NCI-H524 (cell line): ENCODE measurements at regions not wholly inside any gene's neighbourhood (a gene's known extent, or its start where the extent isn't known, plus 50 kb on each side); places are given as distances from the start of the nearest gene placed in this dataset.
A peak's percentile ranks its signal among the peaks of the same experiment; 100 is the strongest.

Experiments used
- DNase-seq, 2 experiments: peaks; one replicate each; lab custom pipeline; 2025; lab: John Stamatoyannopoulos, UW

DNA sequence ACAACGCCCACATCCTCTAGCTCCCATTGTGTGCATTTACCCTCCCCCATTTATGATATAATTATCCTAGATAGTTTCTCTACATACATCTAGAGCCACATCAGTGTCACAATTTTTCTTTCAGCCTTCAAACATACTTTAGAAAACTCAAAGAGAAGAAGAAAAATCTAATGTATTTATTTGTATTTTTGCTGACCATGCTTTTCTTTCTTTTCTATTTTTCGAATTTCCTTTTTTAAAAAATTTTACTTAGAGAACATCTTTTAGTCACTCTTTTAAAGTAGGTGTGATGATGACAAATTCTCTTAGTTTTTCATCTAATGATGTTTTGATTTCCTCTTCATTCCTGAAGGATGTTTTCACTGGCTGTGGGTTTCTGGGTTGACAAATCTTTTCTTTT, 117.0 kb upstream of the CHL1 start:
- no peak for DNase-seq

DNA sequence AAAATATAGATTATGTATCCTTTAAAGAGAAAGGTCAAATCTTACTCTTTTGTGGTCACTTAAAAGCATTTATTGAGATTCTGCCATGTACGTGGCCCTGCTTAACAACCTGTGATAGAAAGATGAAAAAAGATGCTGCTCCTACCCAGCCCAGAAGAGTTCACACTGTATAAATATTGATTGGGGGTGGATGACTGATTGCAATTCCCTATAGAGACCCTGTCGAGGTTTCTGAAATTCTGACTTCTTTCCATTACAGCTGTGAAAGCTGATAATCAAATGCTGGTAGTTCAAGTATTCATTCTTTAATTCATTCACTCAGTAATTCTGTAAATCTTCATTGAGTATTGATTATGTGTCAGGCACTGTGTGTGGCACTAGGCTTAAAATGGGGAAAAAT, 114.1 kb upstream of the CHL1 start:
- no peak for DNase-seq

DNA sequence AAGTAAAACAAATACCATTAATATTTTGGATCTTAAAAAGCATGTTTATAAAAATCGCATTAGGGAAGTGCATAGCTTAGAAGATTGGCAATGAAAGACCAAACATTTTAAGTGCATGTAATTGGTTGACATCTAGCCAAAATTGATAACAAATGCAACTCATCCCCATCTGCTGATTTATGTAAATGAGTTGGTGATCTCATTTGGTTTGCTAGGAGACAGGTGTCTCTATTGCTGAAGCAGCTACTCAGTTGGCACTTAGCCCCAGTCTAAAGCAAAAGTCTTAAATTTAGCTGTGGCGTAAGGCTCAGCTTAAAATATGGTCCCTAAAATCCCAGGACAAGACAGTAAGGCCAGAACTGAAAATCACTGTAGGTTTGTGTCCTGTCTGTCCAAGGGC, 113.5 kb upstream of the CHL1 start:
- DNase-seq = peak; percentile 31 to 86

DNA sequence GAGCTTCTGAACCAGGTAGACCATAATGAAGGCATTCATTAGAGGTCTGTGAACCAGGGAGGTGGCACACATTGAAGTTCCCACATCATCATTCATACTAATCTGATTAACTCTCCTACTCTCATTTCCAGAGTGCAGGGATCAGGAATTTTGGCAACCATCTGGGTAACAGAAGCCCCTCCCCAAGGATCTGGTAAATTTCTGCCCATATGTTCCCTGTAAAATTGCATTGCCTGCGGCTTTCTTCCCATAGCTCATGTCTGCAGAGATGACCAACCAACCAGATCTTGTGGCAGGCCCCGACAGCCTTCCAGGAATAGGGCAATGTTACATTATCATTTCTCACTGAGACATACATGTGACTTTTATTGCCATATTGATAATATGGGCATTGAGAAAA, 111.4 kb upstream of the CHL1 start:
- DNase-seq = peak; percentile 89 to 92

DNA sequence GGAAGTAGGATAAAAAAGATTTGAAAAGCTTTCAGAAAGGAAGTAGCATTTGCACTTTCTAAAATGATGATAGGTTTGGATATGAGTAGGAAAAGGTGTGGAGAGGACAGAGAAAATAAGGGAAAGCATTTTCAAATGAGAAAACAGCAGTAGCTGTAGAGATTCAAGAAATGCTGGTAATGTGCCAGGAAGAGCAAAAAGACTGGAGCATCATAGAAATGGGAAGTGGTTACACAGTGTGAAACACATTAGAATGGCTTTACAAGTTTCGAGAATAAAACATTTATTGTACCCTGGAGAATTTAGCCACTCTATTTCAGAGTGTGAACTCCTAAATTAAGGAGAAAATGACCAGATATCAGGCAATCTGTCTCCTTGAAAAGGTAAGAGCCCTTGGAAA, 108.3 kb upstream of the CHL1 start:
- DNase-seq = no peak

DNA sequence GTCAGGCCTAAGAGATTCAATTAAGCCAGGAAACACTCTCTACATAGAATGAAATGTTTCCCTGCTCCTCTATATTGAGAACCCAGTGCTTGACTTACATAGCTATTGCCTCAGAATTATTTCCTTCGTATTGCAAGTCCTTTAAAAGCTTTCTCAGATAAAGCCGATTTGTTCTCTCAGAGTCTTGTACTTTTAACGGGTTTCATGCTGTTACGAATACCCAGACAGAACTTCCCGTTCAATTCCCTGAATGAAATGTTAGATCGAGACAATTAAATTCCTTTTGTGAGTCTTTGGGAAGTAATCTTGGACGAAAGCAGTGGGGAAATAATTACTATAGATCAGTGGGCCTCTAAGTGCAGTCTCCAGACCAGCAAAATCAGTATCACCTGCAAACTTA, 102.8 kb upstream of the CHL1 start:
- DNase-seq = no peak

DNA sequence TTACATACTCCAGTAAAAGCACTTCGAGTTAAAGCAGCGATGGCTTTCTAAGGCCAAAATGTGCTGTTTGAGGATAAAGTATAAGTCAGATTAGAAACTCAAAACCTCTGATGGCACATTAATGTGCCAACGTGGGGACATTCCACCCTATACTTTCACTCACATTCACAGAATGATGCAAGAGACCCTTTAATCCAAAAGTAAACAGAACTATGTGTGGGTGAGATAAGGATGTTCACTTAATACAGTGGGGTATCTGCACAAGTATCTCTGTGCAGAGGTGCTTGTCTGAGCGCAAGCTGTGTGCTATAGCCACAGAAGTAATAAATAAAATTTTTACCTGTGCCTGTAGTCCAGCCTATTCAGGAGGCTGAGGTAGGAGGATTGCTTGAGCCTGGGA, 100.3 kb upstream of the CHL1 start:
- DNase-seq = no peak

DNA sequence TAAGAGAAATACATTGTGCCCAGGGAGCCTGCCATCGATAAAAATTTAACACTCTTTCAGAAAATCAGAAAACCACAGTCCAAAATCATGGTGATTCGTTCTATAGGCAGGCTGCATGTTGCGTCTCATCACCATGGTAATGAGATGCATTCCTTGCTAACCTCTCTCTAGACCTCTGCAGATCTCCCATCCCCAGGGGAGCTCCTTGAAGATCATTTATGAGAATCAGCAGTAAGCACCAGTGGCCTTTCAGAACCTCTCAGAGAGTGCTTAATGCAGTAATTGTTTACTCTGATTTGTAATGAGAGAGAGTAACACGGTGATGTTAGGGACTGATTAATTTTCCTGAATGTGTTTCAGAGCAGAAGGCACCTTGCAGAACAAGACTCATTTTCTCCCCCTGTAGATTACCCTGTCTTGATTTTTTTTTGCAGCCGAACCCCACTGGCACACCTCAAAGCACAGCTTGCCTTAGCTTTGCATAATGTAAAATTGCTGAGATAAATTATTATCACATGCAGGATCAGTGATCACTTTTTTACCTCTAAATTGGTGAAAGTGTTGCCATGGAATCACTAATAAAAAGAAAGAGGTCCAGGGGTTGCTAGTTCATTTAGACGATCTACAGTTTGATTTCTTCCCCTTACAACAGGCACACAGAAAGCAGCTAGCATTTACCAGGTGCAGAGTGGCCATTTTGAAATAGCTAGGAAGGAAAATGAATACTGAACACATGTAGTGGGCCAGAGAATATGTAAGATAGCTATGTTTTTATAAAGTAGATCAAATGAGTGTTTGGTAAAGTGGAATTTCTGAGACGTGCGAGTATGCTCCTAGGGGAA, 98.9 kb upstream of the CHL1 start:
- DNase-seq = peak; percentile 84 to 93

DNA sequence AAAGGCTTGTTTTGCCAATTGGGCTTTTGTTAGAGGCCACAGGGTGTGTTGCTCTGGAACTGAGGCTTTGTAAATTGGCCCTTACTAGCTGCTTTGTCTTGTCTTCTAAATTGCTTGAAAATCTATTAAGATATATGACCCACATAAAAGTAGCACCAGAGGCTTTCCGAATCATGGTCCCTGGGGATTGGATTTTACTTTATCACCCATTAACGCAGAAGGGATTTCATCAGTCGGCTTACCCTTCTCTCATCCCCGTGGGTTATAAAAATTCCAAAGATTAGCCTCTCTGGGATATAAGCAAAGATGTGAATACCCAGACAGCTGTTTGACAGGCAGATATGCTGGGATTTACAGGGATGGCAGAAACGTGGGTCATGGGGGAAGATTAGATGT, 98.3 kb upstream of the CHL1 start:
- peak; percentile 53 to 75 for DNase-seq

DNA sequence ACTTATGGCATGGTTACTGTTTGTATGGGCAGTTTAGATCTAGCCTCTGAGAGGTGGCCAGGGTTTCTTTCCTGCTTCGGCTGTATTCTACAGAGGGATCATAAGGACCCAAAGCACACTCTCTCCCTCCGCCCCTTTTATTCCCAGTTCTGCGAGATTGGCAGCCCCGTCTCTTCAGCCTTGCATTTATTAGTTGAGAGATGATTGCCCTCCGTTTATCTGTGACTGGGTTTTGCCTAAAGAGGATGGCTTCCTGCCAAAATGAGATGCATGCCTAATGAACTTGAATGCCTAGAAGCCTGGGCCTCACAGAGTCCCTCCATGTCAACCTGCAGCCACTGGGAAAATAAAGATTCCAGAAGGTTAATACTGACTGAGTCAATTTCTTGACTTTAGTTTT, 97.1 kb upstream of the CHL1 start:
- DNase-seq = peak in 1 of 2 experiments; percentile 48

DNA sequence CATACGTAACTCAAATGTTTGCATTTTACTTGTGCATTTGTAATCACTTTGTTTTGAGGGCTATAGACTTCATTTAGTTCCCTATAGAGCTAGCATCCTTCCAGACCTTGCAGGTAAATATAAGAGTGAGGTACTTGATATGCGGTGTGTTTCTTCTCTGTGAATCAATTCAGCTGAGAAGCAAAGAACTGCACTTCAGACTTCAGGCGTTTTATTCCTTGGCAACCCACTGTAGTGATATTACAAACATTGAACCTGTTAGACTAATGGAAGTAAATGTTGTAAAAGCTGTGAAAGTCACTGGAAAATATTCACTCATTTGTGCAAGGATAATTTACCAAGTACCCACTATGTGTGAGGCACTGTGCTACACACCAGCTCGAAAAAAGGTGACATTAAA, 94.1 kb upstream of the CHL1 start:
- DNase-seq = no peak

DNA sequence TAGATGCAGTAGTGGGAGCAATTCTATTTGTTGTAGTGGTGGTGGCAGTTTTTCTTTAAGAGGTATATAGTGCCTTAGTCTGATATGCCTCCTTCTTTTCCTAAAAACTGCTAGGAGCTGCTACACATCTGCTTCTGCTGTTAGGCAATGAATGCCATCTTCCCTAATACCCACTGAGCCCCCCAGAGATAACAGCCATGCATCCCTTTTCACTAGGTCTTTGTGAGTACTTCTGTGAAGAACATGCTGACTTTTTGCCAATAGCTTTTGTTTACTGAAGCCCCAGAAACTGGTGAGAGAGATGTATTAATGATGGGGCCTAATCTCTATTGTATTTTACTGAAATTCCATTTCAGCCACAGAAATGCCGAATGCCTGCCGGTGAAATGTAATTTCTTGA, 92.6 kb upstream of the CHL1 start:
- no peak for DNase-seq

DNA sequence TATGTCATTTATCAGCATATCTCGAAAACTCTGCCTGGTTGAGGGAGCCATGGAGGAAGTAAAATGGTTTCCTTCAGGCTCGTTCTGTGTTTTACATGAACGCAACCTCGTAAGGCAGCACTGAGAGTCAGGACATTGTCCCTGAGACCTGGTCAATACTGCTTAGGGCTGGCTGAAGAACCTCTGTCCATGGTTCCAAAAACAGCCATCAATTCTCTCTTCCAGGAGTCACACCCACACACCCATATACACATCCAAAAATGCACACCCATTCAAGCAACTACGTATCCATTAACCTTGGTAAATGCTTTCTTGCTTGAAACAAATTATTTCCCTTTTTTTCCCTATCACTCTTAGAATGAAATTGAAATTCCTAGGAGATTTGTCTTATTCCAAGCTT, 91.0 kb upstream of the CHL1 start:
- DNase-seq = no peak

DNA sequence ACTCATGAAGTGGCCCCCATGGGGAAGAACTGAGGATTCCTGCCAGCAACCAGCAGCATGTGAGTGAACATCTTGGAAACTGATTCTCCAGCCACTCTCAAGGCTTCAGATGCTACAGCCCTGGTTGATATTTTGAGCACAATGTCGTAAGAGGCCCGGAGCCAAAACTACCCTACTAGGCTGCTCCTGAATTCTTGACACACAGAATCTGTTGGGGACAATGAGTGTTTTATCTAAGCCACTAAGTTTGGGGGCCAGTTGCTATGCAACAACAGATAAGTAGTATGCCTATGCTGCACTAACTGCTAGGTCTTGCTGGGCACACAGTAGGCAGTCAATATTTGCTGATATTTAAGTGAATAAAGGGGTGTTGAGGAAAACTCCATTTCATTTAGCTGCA, 89.9 kb upstream of the CHL1 start:
- no peak for DNase-seq

DNA sequence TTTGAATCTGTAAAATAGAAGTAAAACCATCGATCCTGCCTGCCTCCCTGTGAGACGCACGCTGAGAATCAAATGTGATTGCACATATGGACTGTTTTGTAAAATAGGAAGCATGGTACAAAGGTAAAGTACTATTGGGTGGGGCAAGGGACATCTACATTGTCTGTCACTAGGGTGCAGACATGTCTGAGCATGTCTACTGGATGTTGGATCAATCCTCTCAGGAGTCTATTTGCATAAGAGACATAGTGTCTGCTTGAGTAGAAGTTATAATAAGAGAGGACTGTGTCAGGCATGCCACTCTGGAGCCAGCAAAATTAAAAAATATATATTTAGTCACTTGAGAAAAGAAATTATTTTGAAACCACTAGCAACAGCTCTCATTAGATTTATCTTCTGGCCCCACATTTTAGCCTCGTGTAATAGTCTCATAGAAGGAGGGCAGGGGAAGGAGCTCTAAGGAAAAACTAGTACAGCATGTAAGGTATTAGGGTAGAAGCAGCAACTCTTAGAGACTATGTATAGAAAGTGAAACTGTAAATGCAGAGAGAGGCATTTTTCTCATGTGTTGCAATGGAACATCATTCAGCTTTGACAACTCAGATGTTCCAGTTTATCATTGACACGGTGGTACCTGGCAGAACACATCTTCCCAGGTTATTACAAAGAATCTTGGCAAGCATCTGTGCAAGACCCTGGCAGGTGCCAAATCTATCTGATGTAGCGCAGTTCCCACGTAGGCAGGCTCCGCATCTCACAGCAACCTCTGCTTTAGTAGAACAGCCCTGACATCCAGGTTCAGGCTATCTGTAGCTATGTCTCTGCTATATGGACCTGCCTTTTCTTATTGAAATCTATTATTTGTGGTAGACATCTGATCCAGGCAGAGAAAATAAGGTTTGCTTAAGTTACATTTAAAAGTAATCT, 85.2 kb upstream of the CHL1 start:
- peak in 1 of 2 experiments; percentile 54 for DNase-seq

DNA sequence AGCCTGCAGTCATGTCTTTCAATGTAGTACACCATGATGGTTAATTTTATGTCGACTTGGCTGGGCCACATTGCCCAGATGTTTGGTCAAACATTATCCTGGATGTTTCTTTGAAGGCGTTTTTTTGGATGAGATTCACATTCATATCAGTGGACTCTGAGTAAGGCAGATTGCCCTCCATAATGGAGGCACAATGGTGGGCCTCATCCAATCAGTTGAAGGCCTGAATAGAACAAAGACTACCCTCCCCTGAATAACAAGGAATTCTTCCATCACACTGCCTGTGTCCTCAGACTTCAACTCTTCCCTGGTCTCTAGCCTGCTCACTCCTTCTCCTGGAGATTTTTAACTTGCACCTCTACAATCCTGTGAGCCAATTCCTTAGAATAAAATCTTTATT, 83.8 kb upstream of the CHL1 start:
- no peak for DNase-seq

DNA sequence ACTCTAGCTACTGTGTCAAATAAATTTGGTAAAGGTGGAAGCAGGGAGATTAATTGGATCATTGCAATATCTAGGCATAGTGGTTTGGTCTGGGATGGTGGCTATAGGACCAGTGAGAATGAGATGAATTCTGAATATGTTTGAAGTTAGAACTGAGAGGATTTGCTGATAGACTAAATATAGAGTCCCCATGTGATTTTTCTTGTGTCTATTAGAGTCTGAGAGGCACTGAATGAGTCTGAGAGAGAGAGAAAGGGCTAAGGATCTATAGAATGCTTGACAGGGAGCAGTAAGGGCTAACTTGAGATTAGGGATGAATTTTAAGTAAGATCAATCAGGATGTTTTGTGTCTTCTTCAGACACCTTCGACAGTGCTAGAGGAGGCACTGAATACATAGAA, 77.9 kb upstream of the CHL1 start:
- no peak for DNase-seq

DNA sequence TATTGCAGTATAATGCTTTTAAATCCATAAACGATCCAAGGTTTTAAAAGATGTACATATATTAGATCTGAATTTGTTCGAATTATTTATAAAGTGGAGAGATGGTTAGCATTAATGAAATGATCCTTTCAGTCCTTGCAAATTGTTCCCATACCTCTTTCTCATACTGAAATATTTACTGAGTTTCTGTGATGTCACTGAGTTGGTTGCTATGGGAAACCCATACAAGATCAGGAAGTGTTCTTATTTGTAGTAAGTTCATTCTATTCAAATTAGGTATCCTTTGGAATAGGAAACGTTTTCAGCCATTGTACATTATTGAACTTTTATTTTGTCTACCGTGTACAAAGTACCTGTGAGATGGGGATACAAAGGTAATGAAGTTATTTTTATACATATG, 73.2 kb upstream of the CHL1 start:
- no peak for DNase-seq

DNA sequence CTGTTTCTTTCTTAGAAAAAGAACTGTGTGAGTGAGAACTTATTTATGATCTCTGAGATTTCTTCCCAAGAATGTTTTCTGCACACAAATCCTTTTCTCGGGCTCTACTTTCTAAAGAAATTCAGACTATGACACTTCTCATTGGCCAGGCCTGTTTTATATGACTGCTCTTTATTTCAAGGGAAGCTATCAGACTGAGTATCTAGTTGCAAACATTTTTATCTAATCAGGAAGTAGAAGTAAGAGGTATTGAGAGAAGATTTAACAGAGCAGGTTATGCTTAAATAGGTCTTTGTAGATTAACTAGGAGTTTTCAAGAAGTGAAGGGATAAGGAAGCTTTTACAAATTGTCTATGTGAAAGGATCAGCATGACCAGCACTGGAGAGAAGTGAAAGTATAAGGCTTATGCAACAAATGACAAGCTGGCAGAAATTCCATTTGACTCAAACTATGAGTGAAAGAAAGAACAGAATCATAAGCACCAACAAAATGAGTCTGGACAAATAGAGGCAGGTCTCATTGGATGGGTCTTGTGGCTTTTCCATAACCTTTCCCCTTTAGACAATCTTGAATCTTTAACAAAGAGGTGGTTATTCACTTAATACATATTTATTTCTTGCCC, 71.9 kb upstream of the CHL1 start:
- no peak for DNase-seq

DNA sequence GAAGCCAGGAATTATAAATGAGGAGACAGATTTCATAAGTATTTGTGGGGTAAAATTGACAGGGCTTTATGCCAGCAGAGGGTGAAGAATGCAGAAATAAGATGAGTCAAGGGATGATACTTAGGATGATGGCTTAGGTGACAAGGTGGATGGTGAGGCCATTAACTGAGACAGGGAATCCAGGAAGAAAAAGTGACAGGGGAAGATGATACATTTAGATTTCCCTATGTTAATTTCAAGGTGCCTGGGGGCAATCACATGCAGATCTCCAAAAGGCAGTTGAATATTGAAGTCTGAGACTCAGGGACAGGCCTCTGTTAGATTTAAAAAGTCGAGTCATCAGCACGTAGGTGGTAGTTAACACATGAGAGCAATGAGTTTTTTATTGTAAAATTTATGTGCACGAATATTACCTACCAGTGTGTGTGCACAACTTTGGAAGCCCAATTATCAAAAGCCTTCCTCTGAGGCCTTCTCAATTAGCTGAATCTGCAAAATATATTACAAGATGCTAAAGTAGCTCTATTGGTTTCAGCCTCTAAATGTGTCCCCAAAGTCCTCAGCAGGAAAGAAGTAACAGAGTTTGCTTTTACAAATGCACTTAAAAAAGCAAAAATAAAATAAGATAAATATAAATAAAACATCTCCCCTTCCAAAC, 67.9 kb upstream of the CHL1 start:
- no peak for DNase-seq

DNA sequence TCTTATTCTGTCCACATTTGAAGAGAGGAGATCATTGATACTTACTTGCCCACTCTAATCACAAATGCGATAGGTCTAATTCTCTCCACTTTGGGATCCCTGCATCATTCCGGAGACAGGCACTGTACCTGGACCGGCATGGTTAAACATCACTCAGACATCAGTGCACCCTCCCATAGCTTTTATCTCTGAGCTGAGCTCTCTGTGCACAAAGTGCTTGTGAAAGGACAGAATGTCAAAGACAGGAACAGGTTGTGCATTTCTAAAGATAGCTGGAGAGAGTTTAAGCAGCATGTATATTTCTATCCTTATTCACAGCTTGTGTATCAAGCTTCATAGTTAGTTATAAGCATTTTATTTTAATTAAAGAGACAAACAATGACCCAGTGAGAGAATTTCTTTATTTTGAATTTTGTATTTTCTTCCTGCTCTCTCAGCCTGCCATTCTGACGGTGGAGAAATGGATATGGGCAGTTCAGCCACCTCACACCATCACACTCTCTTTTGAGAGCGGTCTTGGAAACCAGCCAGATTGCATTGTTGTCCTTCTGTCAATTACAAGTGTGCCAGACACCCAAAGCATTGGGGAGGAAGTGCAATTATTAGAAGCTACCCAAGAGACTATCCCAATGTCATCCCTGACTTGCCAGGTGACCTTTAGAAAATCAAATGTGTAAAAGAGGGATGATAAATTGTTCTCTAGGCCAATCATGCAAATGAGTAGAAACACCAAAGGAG, 65.2 kb upstream of the CHL1 start:
- peak; percentile 66 to 69 for DNase-seq

DNA sequence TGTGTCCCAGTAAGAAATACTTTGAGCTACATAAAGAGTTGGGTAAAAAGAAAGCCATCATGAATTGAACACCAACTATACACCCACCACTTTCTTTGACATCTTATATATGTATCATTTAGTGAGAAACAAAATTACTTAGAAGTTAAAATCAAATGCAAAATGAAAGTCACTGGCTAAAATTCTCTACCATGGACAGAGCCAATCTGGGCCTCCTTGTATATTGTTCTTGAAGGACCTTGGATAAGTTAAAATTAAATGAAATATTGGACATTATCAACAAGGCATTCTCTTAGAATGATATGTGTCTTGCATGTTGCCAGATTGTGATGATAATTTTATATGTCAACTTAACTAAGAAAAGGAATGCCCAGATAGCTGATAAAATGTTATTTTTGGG, 64.2 kb upstream of the CHL1 start:
- DNase-seq = no peak
